Ovary (tissue), 7 donors: ENCODE measurements at regions not wholly inside any gene's neighbourhood (a gene's known extent, or its start where the extent isn't known, plus 50 kb on each side); places are given as distances from the start of the nearest gene placed in this dataset.

ENCODE experiments used
- DNase-seq, 5 donors: peaks; one replicate each; pipeline ENCODE4 v3.0.0-alpha.2; 2019 to 2020
- H3K27ac ChIP-seq, 2 donors: fragments of 200-600 bp; one replicate each; pipeline versions ENCODE4 v1.5.1 to v1.8.0; 2019 to 2022
- H3K27me3 ChIP-seq: fragments of 200-600 bp; one replicate; pipeline ENCODE4 v1.8.0; 2022
- H3K36me3 ChIP-seq: fragments of 200-600 bp; sonication (generic); one replicate; pipeline ENCODE4 v1.5.1; 2019
- H3K4me1 ChIP-seq: one replicate; pipeline ENCODE4 v1.8.1; 2013; ENCODE audit warnings: mild to moderate bottlenecking, moderate library complexity; ENCODE audit not compliant: insufficient read depth
- H3K4me3 ChIP-seq: fragments of 200-600 bp; sonication (generic); one replicate; pipeline ENCODE4 v1.5.1; 2017
- H3K9me3 ChIP-seq, 2 donors: fragments of 200-600 bp in 1 of 2; sonication (generic) in 1 of 2; one replicate each; pipeline versions ENCODE4 v1.5.1 to v1.8.1; 2013 to 2019; ENCODE audit warnings: mild to moderate bottlenecking in 1 of 2, moderate library complexity in 1 of 2
- EP300 ChIP-seq: sonication (generic); formaldehyde crosslinking; IDR thresholded peaks from one replicate; pipeline ENCODE4 v1.6.1; 2017; ENCODE audit warnings: antibody characterized with exemption
- POLR2A ChIP-seq: fragments of 450-650 bp; IDR thresholded peaks from one replicate; pipeline ENCODE4 v1.6.1; 2017; ENCODE audit warnings: antibody characterized with exemption, mild to moderate bottlenecking, moderate library complexity
- WGBS, 3 donors: extraction: QIAGEN DNeasy Blood & Tissue Kit in 1 of 3; methylation state at CpG; one replicate each; pipeline versions ENCODE4 v1.1.5 to v1.1.7; 2013 to 2017; 5-methylcytosine and 5-hydroxymethylcytosine counted together
- intact Hi-C, 4 donors: fragments of 100-400 bp; cut with DNase I; formaldehyde crosslinking; loops; one replicate each; pipeline versions ENCODE4 v1.11.0 to v1.15.1; 2022 to 2023
- TF ChIP-seq, protein P1 (sequence below), 3 donors: fragments of 450-650 bp in 2 of 3; fragments of 200-600 bp in 1 of 3; IDR thresholded peaks; one replicate each; pipeline versions ENCODE4 v1.5.1 to v1.8.0; 2016 to 2022; ENCODE audit warnings: antibody characterized with exemption in 3 of 3, mild to moderate bottlenecking in 1 of 3
- donor health status: DM: no; HTN: no; CAD: no; lungs with moderate emphysema.
- donor health status: DM: no; HTN: no; CAD: no.
- donor health status: Bipolar disorder and iron deficiency.
- donor health status: DM: no; HTN: no; CAD: no.
- donor health status: DM: yes; HTN: yes; CAD: no.

DNA sequence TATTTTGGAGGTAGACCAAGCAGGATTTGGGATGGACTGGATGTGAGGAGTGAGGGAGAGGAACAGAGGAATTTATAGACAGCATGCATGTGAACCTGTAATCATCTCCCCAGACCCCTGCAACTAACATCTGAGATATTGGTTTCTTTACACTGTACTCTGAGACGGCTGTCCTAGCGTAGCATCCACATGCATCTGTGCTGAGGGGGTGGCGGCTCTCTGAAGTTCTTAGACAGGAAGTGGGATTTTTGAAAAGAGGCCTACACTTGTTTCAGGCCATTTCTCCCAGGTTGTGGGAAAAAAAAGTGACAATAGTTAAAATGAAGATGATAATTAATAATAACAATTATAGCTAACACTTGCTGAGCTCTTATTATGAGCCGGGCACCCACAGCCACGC is 150.2 kb upstream of the GATA6 start:
- 90 to 93% (median 91%) methylated on average over 5 of the region's 5 CpGs for WGBS, 3 donors
- no peak overlapping the region for H3K4me3 ChIP-seq
- no peak for DNase-seq
- no peaks in the 10 kb centered on the region for H3K27me3 ChIP-seq
- no peak overlapping the region for H3K27ac ChIP-seq
- TF ChIP-seq POLR2A (no peak), EP300 (no peak)
- TF ChIP-seq, protein P1, sequence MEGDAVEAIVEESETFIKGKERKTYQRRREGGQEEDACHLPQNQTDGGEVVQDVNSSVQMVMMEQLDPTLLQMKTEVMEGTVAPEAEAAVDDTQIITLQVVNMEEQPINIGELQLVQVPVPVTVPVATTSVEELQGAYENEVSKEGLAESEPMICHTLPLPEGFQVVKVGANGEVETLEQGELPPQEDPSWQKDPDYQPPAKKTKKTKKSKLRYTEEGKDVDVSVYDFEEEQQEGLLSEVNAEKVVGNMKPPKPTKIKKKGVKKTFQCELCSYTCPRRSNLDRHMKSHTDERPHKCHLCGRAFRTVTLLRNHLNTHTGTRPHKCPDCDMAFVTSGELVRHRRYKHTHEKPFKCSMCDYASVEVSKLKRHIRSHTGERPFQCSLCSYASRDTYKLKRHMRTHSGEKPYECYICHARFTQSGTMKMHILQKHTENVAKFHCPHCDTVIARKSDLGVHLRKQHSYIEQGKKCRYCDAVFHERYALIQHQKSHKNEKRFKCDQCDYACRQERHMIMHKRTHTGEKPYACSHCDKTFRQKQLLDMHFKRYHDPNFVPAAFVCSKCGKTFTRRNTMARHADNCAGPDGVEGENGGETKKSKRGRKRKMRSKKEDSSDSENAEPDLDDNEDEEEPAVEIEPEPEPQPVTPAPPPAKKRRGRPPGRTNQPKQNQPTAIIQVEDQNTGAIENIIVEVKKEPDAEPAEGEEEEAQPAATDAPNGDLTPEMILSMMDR (IDR thresholded peaks at IDR 0.05) = no peak
- H3K9me3 ChIP-seq = no peaks in the 10 kb centered on the region
- H3K36me3 ChIP-seq = no peaks in the 10 kb centered on the region
- peaks cover 2% of the 10 kb centered on the region for H3K4me1 ChIP-seq
- intact Hi-C loops = no loop called here

DNA sequence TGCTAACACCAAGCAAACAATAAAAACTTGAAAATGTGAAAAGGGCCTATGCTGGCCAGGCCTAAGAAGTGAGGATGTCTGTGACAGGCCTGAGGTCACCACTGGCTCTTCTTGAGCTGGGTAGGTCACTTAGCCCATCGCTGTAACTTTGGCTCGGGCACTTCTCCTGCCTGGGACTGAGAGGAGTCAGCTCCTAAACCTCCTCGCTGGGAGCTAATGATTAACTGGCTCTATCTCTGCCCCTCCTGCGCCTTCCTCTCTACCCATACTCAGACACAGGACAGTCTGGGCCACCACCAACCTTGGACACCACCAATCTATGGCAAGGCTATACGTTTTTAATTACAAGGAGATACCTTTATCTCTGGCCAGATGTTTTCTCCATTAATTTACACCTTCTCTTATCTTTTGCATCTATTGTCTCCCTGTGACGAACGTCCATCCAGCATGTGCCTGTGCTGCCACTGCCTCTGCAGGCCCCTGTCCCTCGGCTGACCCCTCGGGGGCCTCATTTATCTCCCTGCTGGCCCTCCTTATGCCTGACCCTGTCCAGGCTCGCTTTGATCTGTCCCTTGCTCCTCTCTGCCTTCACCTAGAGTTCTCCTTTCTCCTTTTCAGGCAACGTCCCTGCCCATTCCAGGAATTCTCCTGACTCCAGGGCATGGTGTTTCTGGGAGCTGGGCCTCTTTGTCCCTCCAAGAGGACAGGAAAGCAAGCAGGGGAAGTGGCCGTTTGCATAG is 149.1 kb upstream of the GATA6 start:
- Histone ChIP-seq H3K27ac (no peak overlapping the region), H3K4me1 (peaks cover 2% of the 10 kb centered on the region), H3K36me3 (no peaks in the 10 kb centered on the region), H3K27me3 (no peaks in the 10 kb centered on the region), H3K9me3 (no peaks in the 10 kb centered on the region), H3K4me3 (no peak overlapping the region)
- intact Hi-C loops = no loop called here
- TF ChIP-seq POLR2A (no peak), EP300 (no peak)
- TF ChIP-seq, protein P1 (IDR thresholded peaks at IDR 0.05) = no peak
- WGBS, 3 donors = 88 to 91% (median 88%) methylated on average over 12 of the region's 12 CpGs
- no peak for DNase-seq

DNA sequence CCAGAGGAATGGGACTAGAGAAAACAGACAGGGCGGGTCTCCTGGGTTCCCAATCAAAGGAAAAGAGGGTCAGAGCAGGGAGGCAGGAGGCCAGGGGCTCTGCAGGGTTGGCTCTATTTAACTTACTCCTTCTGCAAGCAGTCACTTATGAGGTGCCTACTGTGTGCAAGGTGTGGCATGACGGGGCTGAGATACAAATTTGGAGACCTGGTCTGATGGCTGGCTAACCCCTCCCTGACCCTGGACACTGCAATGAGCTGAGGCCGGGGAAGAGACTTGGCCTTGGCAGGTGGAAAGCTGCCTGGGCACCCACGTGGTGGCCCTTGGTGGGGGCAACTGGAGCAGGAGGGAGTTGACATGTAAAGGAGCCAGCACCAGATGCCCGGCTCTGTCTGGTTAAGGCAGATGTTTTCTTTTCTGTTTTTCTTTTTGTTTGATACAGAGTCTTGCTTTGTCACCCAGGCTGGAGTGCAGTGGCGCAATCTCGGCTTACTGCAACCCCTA is 148.5 kb upstream of the GATA6 start:
- Histone ChIP-seq H3K9me3 (no peaks in the 10 kb centered on the region), H3K27ac (no peak overlapping the region), H3K27me3 (no peaks in the 10 kb centered on the region), H3K36me3 (no peaks in the 10 kb centered on the region), H3K4me3 (no peak overlapping the region), H3K4me1 (peaks cover 2% of the 10 kb centered on the region)
- 79 to 81% (median 80%) methylated on average over 7 of the region's 7 CpGs for WGBS, 3 donors
- TF ChIP-seq, protein P1 (IDR thresholded peaks at IDR 0.05) = no peak
- TF ChIP-seq EP300 (no peak), POLR2A (no peak)
- intact Hi-C loops = no loop called here
- no peak for DNase-seq

GRCh38 chr18:22021701-22022100 is 147.7 kb upstream of the GATA6 start:
- Histone ChIP-seq H3K4me1 (peaks cover 2% of the 10 kb centered on the region), H3K27me3 (no peaks in the 10 kb centered on the region), H3K36me3 (no peaks in the 10 kb centered on the region), H3K27ac (no peak overlapping the region), H3K9me3 (no peaks in the 10 kb centered on the region), H3K4me3 (no peak overlapping the region)
- DNase-seq = no peak
- TF ChIP-seq POLR2A (no peak), EP300 (no peak)
- TF ChIP-seq, protein P1 (IDR thresholded peaks at IDR 0.05) = no peak
- 92 to 97% (median 95%) methylated on average over 7 of the region's 7 CpGs for WGBS, 3 donors
- intact Hi-C loops = no loop called here
